Endothelial cell of umbilical vein (primary cell): ENCODE measurements at regions not wholly inside any gene's neighbourhood (a gene's known extent, or its start where the extent isn't known, plus 50 kb on each side); places are given as distances from the start of the nearest gene placed in this dataset.

Experiments
- BruUV-seq: library from RNA; stranded (reverse); fragments of 400-500 nt; replicated peaks from 2 replicates; lab custom pipeline; 2021; lab: Mats Ljungman, UMichigan
- CTCF ChIA-PET: fragments of 300-600, 350-600 bp; sonication (Branson Sonifier 250); formaldehyde crosslinking; loops from one replicate; lab custom pipeline; 2021; ENCODE audit warnings: antibody characterized with exemption, inconsistent platforms; lab: Charles Lee
- POLR2A ChIA-PET: fragments of 300-600, 350-600 bp; sonication (Branson Sonifier 250); formaldehyde crosslinking; loops from one replicate; lab custom pipeline; 2021; ENCODE audit warnings: antibody characterized with exemption, inconsistent platforms; lab: Charles Lee
- DNase-seq: peaks from one replicate; pipeline ENCODE4 v3.0.0-alpha.2; 2011; ENCODE audit warnings: low read depth, low spot score
- FAIRE-seq: peaks from 2 replicates; lab custom pipeline; 2011; peaks lifted over from hg19 to GRCh38; lab: Jason Lieb, UNC
- H2AFZ ChIP-seq: 2 replicates; pipeline ENCODE4 v1.6.0; 2012; ENCODE audit warnings: low read depth, low read length, control low read depth, inconsistent platforms
- H3K27ac ChIP-seq: 2 replicates; pipeline ENCODE4 v1.5.1; 2011; ENCODE audit warnings: low read depth, mild to moderate bottlenecking, control low read depth, low read length, moderate library complexity; ENCODE audit not compliant: insufficient read depth
- H3K27me3 ChIP-seq, 2 experiments: 2 replicates each; pipeline versions ENCODE4 v1.6.0 to v1.6.1; 2011; ENCODE audit warnings: low read length in 2 of 2, mixed read lengths in 1 of 2; ENCODE audit not compliant: control insufficient read depth in 2 of 2, insufficient read depth in 2 of 2
- H3K36me3 ChIP-seq, 2 experiments: 2 replicates in 1 of 2; 3 replicates in 1 of 2; pipeline ENCODE4 v1.5.1; 2011; ENCODE audit warnings: low read length in 2 of 2, mild to moderate bottlenecking in 1 of 2, moderate library complexity in 1 of 2; ENCODE audit not compliant: control insufficient read depth in 2 of 2, insufficient read depth in 2 of 2; ENCODE audit errors: extremely low read depth in 1 of 2
- H3K4me1 ChIP-seq: 3 replicates; pipeline ENCODE4 v1.5.1; 2011; ENCODE audit warnings: mild to moderate bottlenecking, low read length; ENCODE audit not compliant: control insufficient read depth, insufficient read depth; ENCODE audit errors: extremely low read depth
- H3K4me2 ChIP-seq: 2 replicates; pipeline ENCODE4 v1.6.1; 2011; ENCODE audit warnings: low read length, control low read depth, mixed read lengths; ENCODE audit not compliant: insufficient read depth
- H3K4me3 ChIP-seq, 3 experiments: fragments of 200-600 bp in 1 of 3; sonication (generic), shearing (Covaris generic) in 1 of 3; replicated peaks in 1 of 3; 2 replicates each; pipeline ENCODE4 v1.5.1; 2011 to 2016; ENCODE audit warnings: control low read depth in 3 of 3, low read length in 3 of 3, mild to moderate bottlenecking in 2 of 3, inconsistent platforms in 1 of 3, low read depth in 1 of 3, moderate library complexity in 1 of 3; ENCODE audit not compliant: insufficient read depth in 1 of 3
- H3K79me2 ChIP-seq: 2 replicates; pipeline ENCODE4 v1.6.0; 2012; ENCODE audit warnings: low read length, inconsistent platforms; ENCODE audit not compliant: control insufficient read depth, insufficient read depth
- H3K9ac ChIP-seq: replicated peaks from 2 replicates; pipeline ENCODE3; 2011; ENCODE audit warnings: low read length, control low read depth; ENCODE audit not compliant: insufficient read depth; ENCODE audit errors: extremely low read depth
- H3K9me1 ChIP-seq: replicated peaks from 3 replicates; pipeline ENCODE4 v1.6.0; 2011; ENCODE audit warnings: mild to moderate bottlenecking, low read length; ENCODE audit not compliant: control insufficient read depth, insufficient read depth; ENCODE audit errors: extremely low read depth
- H3K9me3 ChIP-seq: replicated peaks from 2 replicates; pipeline ENCODE4 v1.5.1; 2012; ENCODE audit warnings: low read length, inconsistent platforms; ENCODE audit not compliant: control insufficient read depth, insufficient read depth
- H4K20me1 ChIP-seq: replicated peaks from 2 replicates; pipeline ENCODE3; 2011; ENCODE audit warnings: mild to moderate bottlenecking, low read length; ENCODE audit not compliant: control insufficient read depth, insufficient read depth; ENCODE audit errors: extremely low read depth
- CTCF ChIP-seq, 2 donors: IDR thresholded peaks; 1 replicate in 1 of 2; 2 replicates in 1 of 2; pipeline ENCODE4 v1.5.1; 2011; ENCODE audit warnings: low read length in 2 of 2, mild to moderate bottlenecking in 2 of 2, moderate library complexity in 2 of 2, control low read depth in 1 of 2, inconsistent platforms in 1 of 2, low read depth in 1 of 2; ENCODE audit not compliant: insufficient read depth in 1 of 2; ENCODE audit errors: extremely low read depth in 1 of 2
- EZH2 ChIP-seq: IDR thresholded peaks from 2 replicates; pipeline ENCODE4 v1.6.1; 2012; ENCODE audit warnings: borderline replicate concordance, low read depth, mild to moderate bottlenecking, moderate library complexity, low read length, inconsistent platforms; ENCODE audit not compliant: severe bottlenecking
- FOS ChIP-seq: IDR thresholded peaks from 2 replicates; pipeline ENCODE4 v1.6.1; 2011; ENCODE audit warnings: mild to moderate bottlenecking, low read length, moderate library complexity, borderline replicate concordance; ENCODE audit not compliant: insufficient read depth
- GATA2 ChIP-seq: IDR thresholded peaks from 2 replicates; pipeline ENCODE4 v1.7.0; 2011; ENCODE audit warnings: low read depth, mild to moderate bottlenecking, moderate library complexity, mixed read lengths, low read length; ENCODE audit not compliant: insufficient read length, insufficient read depth
- JUN ChIP-seq: IDR thresholded peaks from 2 replicates; pipeline ENCODE4 v1.6.1; 2011; ENCODE audit warnings: borderline replicate concordance, low read depth; ENCODE audit not compliant: insufficient read length, insufficient read depth
- MAX ChIP-seq: IDR thresholded peaks from 2 replicates; pipeline ENCODE4 v1.6.1; 2011; ENCODE audit not compliant: insufficient read depth, insufficient read length
- MYC ChIP-seq: IDR thresholded peaks from one replicate; pipeline ENCODE4 v1.6.1; 2011; ENCODE audit warnings: mild to moderate bottlenecking, low read depth, low read length
- POLR2A ChIP-seq: IDR thresholded peaks from 2 replicates; pipeline ENCODE4 v1.6.1; 2012; ENCODE audit warnings: low read depth, mild to moderate bottlenecking, control low read depth, low read length
- POLR2AphosphoS5 ChIP-seq: IDR thresholded peaks from 2 replicates; pipeline ENCODE4 v1.6.1; 2012; ENCODE audit warnings: low read depth, mild to moderate bottlenecking, control low read depth, low read length, moderate library complexity; ENCODE audit not compliant: insufficient read depth
- dilution Hi-C: fragments of 300-500 bp; cut with MboI; formaldehyde crosslinking; loops from one replicate; pipeline ENCODE4 v1.15.0; 2019; ENCODE audit warnings: low sequenced_read_pairs; ENCODE audit not compliant: extremely low pct_ligation_motif_present
- intact Hi-C: fragments of 100-400 bp; cut with micrococcal nuclease; formaldehyde crosslinking; loops from one replicate; pipeline ENCODE4 v1.10.0; 2022

- FAIRE-seq, result no peak
- TF ChIP-seq GATA2, result no peak
- TF ChIP-seq MAX, result no peak
- no peak for TF ChIP-seq MYC
- no peak for TF ChIP-seq POLR2A
- no peak for TF ChIP-seq FOS
- TF ChIP-seq JUN, result no peak
- TF ChIP-seq CTCF (IDR thresholded peaks at IDR 0.05; ENCODE audit: extremely low read depth in 1 of 2, insufficient read depth in 1 of 2, low read depth in 1 of 2, low read length in 2 of 2), result no peak
- no peak for TF ChIP-seq POLR2AphosphoS5
- no peak for TF ChIP-seq EZH2
- Histone ChIP-seq H4K20me1 (no peaks in the 10 kb centered on the region), H3K4me3 (no peak overlapping the region), H3K27ac (no peak overlapping the region), H3K9me3 (no peaks in the 10 kb centered on the region), H3K79me2 (no peaks in the 10 kb centered on the region), H3K9me1 (no peaks in the 10 kb centered on the region), H3K4me1 (no peaks in the 10 kb centered on the region), H2AFZ (no peak overlapping the region), H3K36me3 (no peaks in the 10 kb centered on the region), H3K27me3 (no peaks in the 10 kb centered on the region), H3K4me2 (no peak overlapping the region), H3K9ac (no peak overlapping the region)
- no TSS peak for BruUV-seq
- POLR2A ChIA-PET, result no interaction called here
- intact Hi-C loops, result no loop called here
- CTCF ChIA-PET, result no interaction called here
- dilution Hi-C loops, result no loop called here
- no peak for DNase-seq
Measured at GRCh38 chr7:104052979-104053378, 63.5 kb upstream of the RELN start.
